Choroid plexus epithelial cell (primary cell): ENCODE measurements at regions not wholly inside any gene's neighbourhood (a gene's known extent, or its start where the extent isn't known, plus 50 kb on each side); places are given as distances from the start of the nearest gene placed in this dataset.

Experiments used
- DNase-seq: peaks from one replicate; pipeline ENCODE4 v3.0.0-alpha.2; 2010; ENCODE audit warnings: low read depth
- H3K4me3 ChIP-seq: 2 replicates; pipeline ENCODE4 v1.5.1; 2011; ENCODE audit warnings: low read depth, mild to moderate bottlenecking, control low read depth, low read length, moderate library complexity
- CTCF ChIP-seq: conservative IDR thresholded peaks from 2 replicates; pipeline ENCODE4 v1.5.1; 2011; ENCODE audit warnings: low read depth, mild to moderate bottlenecking, control low read depth, inconsistent platforms, low read length, moderate library complexity

- DNase-seq = peak; percentile 86
- no peak overlapping the region for H3K4me3 ChIP-seq
- peak; percentile 7 for TF ChIP-seq CTCF
These were observed 236.5 kb upstream of the JUN start for GRCh38 chr1:59020151-59020997.

GRCh38 chr1:59022199-59022598 lies 238.4 kb upstream of the JUN start:
- no peak for DNase-seq
- no peak overlapping the region for H3K4me3 ChIP-seq
- TF ChIP-seq CTCF = no peak

- no peak overlapping the region for H3K4me3 ChIP-seq
- DNase-seq = no peak
- no peak for TF ChIP-seq CTCF
These were observed 239.0 kb upstream of the JUN start for GRCh38 chr1:59022799-59023198.

GRCh38 chr1:59025201-59025600 lies 241.4 kb upstream of the JUN start:
- no peak for TF ChIP-seq CTCF
- no peak for DNase-seq

GRCh38 chr1:59025898-59026426 lies 242.1 kb upstream of the JUN start:
- TF ChIP-seq CTCF = no peak
- peak; percentile 65 for DNase-seq
- no peak overlapping the region for H3K4me3 ChIP-seq

More at GRCh38 chr1:59025201-59025600, 241.4 kb upstream of the JUN start:
- no peak overlapping the region for H3K4me3 ChIP-seq

GRCh38 chr1:59026472-59026948 lies 242.7 kb upstream of the JUN start:
- peak; percentile 37 for DNase-seq
- H3K4me3 ChIP-seq = no peak overlapping the region
- TF ChIP-seq CTCF = no peak

GRCh38 chr1:59027177-59027576 lies 243.3 kb upstream of the JUN start:
- no peak for DNase-seq
- TF ChIP-seq CTCF = no peak
- H3K4me3 ChIP-seq = no peak overlapping the region
